ENCODE measurements at regions not wholly inside any gene's neighbourhood (a gene's known extent, or its start where the extent isn't known, plus 50 kb on each side); places are given as distances from the start of the nearest gene placed in this dataset.

GRCh38 chr7:25059576-25059975 lies 65.5 kb downstream of the CYCS start:
- Histone ChIP-seq H3K4me1 (ENCODE audit: control insufficient read depth, insufficient read depth, low read length) (no peaks in the 10 kb centered on the region), H3K4me3 (ENCODE audit: low read depth in 2 of 2, low read length in 2 of 2) (no peak overlapping the region), H3K36me3 (ENCODE audit: control insufficient read depth, insufficient read depth, low read length) (no peaks in the 10 kb centered on the region), H3K27me3 (ENCODE audit: control insufficient read depth, insufficient read depth, low read length) (no peaks in the 10 kb centered on the region), H3K27ac (ENCODE audit: low read length) (no peak overlapping the region), H3K9me3 (ENCODE audit: control insufficient read depth, insufficient read depth, low read depth, low read length) (no peaks in the 10 kb centered on the region)
- ChIA-PET CTCF (no interaction called here), POLR2A (no interaction called here)
- no TSS peak for BruUV-seq (replicated peaks)
- no peak for ATAC-seq
- TF ChIP-seq SIN3A (IDR thresholded peaks at IDR 0.05; ENCODE audit: borderline replicate concordance, insufficient read depth, low read depth, low read length) = no peak
- TF ChIP-seq REST (IDR thresholded peaks at IDR 0.05; ENCODE audit: insufficient read depth in 1 of 2, low read depth in 2 of 2, low read length in 1 of 2) = no peak
- no peak for TF ChIP-seq TCF7L2 (IDR thresholded peaks at IDR 0.05; ENCODE audit: low read depth, low read length)
- no peak for TF ChIP-seq CTCF (IDR thresholded peaks at IDR 0.05)
- no peak for TF ChIP-seq POLR2AphosphoS5 (IDR thresholded peaks at IDR 0.05; ENCODE audit: low read depth, low read length)
- in situ Hi-C loops (cut with HindIII; ENCODE audit: low pct_unique_long_range_greater_than_20kb, low sequenced_read_pairs) = no loop called here
- DNase-seq (ENCODE audit: low read depth, low spot score) = no peak
- intact Hi-C loops (cut with micrococcal nuclease; ENCODE audit: unreplicated experiment) = no loop called here

GRCh38 chr7:25056368-25056767 lies 68.7 kb downstream of the CYCS start:
- DNase-seq (ENCODE audit: low read depth, low spot score) = no peak
- no peak overlapping the region for H3K4me3 ChIP-seq (ENCODE audit: low read depth in 2 of 2, low read length in 2 of 2)
- ChIA-PET POLR2A (no interaction called here), CTCF (interaction anchor here (0.7 kb wide), 1 partner anchor 518 kb away, joined by 3 read pairs; no protein-coding TSS in a partner anchor)
- TF ChIP-seq REST (IDR thresholded peaks at IDR 0.05; ENCODE audit: insufficient read depth in 1 of 2, low read depth in 2 of 2, low read length in 1 of 2) = no peak
- no peak for TF ChIP-seq CTCF (IDR thresholded peaks at IDR 0.05)
- TF ChIP-seq TCF7L2 (IDR thresholded peaks at IDR 0.05; ENCODE audit: low read depth, low read length) = no peak
- no peak for TF ChIP-seq SIN3A (IDR thresholded peaks at IDR 0.05; ENCODE audit: borderline replicate concordance, insufficient read depth, low read depth, low read length)
- TF ChIP-seq POLR2AphosphoS5 (IDR thresholded peaks at IDR 0.05; ENCODE audit: low read depth, low read length) = no peak
- H3K36me3 ChIP-seq (ENCODE audit: control insufficient read depth, insufficient read depth, low read length) = no peaks in the 10 kb centered on the region
- no peak for ATAC-seq
- H3K27ac ChIP-seq (ENCODE audit: low read length) = no peak overlapping the region
- in situ Hi-C loops (cut with HindIII; ENCODE audit: low pct_unique_long_range_greater_than_20kb, low sequenced_read_pairs) (no loop called here), intact Hi-C loops (cut with micrococcal nuclease; ENCODE audit: unreplicated experiment) (no loop called here)
- no peaks in the 10 kb centered on the region for H3K9me3 ChIP-seq (ENCODE audit: control insufficient read depth, insufficient read depth, low read depth, low read length)
- no peaks in the 10 kb centered on the region; the same call in none of the 2 replicates for H3K27me3 ChIP-seq (ENCODE audit: control insufficient read depth, insufficient read depth, low read length)
- BruUV-seq (replicated peaks) = no TSS peak
- no peaks in the 10 kb centered on the region for H3K4me1 ChIP-seq (ENCODE audit: control insufficient read depth, insufficient read depth, low read length)
